NCI-H1417 treated with DMSO at 0.1 percent for 48 hours (cell line): ENCODE measurements at regions not wholly inside any gene's neighbourhood (a gene's known extent, or its start where the extent isn't known, plus 50 kb on each side); places are given as distances from the start of the nearest gene placed in this dataset.
"Not testable (repeated sequence)": the region's sequence is repeated elsewhere in the genome, so short reads cannot be mapped to it uniquely, and the experiment has no call there.

ENCODE experiments used
- DNase-seq: peaks from one replicate; lab custom pipeline; 2025; lab: John Stamatoyannopoulos, UW

GRCh38 chr10:62658516-62658915 lies 146.0 kb upstream of the ADO start:
- DNase-seq, result no peak

- no peak for DNase-seq
These were observed 143.4 kb upstream of the ADO start for GRCh38 chr10:62661143-62661542.

GRCh38 chr10:62662486-62662885 lies 142.0 kb upstream of the ADO start:
- DNase-seq, result no peak

DNA sequence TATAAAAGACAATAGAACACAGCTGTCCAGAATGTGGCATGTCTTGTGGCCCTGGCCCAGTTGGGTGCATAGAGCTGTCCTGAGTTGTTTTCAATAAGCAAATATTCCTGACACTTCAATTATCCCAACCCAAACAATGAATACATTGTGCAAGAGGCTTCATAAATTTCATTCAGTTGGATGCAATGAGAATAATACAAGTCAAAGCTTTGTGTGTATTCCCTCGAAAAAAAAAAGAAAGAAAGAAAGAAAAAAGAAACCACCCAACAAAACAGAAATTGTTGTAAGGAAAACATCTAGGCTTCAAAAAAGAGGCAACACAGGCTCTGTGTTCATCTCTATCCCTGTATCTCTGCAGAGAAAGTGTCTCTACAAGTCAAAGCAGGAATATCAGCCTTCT lies 138.7 kb upstream of the ADO start:
- DNase-seq, result no peak

- DNase-seq, result no peak
These were observed 138.2 kb upstream of the ADO start for GRCh38 chr10:62666275-62666674.

DNA sequence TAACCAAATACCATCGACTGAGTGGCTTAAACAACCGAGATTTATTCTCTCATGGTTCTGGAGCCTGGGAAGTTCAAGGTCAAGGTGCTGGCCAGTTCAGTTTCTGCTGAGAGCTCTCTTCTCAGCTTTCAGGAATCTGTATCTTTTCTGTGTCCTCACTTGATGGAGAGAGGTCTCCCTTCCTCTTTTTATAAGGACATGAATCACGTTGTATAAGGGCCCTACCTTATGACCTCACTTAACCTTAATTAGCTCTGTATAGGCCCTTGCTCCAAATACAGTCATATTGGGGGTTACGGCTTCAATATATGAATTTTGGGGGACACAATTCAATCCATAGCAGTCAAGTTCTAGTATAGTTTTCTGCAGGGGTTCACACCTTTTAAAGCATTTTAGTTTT lies 135.2 kb upstream of the ADO start:
- no peak for DNase-seq

DNA sequence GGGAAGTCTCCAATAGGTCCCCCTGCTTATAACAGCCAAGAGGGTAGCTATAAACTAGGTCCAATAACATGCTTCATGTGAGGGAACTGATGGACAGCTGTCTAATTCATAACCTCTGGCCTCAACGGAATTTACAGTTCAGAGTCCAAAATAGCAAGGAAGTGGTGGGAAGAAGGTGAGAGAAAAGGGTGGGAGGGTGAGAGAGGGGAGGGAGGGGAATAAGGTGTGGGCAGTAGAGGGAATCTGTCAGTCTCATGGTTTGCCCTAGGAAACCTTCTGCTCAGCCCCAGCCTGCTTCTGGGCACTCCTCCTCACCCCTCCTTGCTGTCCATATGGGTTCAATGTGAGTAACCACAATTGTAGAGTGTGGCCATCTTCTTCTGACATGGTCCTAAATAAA lies 133.4 kb upstream of the ADO start:
- no peak for DNase-seq

DNA sequence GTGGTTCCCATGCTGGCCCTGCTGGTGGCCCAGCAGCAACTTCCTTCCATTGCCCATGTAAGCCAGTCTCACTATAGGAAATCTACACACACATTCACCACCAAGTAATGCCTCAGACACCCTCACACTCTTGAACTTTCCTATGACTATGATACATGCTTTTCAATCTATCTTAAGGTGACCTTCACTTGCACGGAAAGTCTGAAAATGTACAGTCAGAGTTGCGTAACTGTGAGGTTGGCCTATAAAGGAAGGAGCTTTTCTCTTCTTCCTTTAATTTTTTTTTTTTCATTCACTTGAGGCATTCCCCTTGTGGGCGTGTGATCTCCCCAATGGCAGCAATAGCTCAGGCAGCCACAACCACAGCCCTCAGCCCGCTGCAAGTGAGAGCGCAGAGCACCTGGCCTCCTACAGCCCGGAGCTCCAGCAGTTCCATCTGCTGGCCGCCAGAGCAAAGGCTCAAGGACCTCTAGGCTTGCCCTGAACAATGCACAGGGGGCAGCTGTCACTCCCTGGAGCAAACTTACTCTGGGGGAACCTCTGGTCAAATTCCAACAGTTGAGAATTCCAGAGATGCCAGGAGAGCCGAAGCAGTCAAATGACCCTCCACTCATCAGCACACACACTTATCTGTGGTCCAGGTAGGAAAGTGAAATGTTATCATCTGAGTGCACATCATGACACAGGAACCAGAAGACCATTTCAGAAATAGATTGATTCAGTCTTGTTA lies 123.1 kb upstream of the ADO start:
- no peak for DNase-seq

DNA sequence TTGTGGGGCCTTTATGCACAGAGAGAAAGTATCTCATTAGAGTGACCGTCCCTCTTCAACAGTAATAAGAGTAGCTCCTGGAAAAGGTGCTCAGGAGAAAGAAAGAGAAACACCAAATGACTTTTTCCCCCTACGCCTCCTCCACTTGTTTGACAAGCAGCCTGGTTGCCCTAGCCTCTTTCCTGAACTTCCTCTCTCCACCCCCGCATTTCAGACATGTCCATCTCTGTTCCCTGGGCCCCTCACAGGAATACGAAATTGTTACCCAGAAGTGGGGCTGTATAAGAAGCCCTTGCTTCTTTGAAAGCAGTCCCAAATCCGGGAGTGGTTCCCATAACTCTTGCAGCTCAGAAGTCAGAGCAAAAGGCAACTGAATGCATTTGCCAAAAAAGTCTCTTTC lies 119.6 kb upstream of the ADO start:
- DNase-seq, result no peak

DNA sequence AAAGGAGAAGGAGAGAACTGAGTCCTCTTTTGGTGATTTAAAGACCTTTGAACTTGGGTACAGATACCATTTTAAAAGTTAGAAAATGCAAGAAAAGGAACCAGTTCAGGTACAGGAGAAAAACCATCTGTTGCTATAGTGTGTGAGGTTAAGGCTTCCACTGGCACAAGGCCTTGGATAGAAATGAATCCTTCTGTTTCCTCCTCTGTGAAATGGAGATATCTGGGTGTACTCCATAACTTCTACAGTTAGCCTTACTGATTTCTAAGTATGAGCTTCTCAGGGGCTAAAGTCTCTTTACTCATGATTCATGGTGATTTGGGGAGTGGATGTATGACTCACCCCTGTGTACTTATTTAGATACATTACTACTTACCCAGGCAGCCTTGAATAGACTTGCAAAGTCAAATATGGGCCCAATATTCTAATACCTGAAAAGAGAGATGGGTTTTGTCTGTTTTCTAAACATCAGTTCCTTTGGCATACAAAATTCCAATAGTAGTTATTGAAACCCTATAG lies 117.2 kb upstream of the ADO start:
- no peak for DNase-seq

- no peak for DNase-seq
These were observed 115.4 kb upstream of the ADO start for GRCh38 chr10:62688971-62689700.

DNA sequence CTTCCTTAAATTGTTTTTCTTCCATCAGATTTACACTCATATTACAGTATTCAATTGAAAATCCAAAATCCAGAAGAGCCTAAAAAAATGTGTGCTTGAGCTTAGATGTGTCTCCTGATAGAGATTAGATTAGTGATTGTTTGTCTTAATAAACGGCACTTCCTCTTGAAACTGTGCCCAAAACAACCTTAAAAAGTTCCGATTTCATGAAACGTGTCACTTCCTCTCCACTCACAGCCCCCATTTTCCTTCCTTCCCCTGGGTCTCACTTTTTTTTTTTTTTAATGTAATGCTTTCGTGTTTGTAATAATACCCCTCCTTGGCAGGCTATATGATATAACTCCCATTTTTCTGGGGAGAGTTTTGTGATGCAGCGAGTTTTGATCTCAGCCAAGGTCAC lies 114.8 kb upstream of the ADO start:
- no peak for DNase-seq

GRCh38 chr10:62690703-62691102 lies 113.8 kb upstream of the ADO start:
- DNase-seq, result no peak

GRCh38 chr10:62691336-62691735 lies 113.2 kb upstream of the ADO start:
- no peak for DNase-seq

DNA sequence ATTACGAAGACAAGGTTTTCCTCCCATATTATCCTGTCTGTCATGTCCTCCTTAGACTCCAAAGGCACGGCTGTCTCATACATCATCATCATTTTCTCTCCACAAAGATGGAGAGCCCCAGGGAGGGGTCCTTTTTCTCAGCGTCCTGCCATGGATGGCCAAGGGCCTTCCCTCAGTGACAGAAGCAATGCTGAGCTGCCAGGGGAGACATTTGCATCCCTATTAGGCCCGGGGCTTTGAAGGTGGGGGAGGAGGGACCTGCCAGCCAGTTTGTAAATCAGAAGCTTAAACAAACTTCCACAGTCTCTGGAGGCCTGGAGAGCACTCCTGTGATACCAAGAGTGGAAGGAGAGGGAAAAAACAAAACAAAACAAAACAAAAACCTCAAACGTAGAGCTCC lies 112.4 kb upstream of the ADO start:
- DNase-seq, result no peak

DNA sequence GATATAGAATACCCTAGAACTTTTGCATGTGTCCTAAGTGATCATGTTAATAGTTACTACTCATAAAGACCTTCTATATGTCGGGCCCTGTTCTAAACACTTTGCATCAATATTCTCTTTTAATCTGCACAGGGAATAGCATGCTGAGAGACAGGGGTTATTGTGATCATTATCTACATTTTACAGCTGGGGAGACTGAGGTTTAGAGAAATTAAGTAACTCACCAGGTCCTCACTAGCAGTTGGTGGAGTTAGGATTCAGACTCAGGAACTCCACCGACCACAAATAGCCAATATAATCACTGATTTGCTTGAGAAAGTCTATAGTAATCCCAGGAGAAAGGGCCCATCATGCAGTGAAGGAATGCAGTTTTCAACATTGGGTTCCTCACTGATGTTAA lies 111.2 kb upstream of the ADO start:
- DNase-seq, result no peak

DNA sequence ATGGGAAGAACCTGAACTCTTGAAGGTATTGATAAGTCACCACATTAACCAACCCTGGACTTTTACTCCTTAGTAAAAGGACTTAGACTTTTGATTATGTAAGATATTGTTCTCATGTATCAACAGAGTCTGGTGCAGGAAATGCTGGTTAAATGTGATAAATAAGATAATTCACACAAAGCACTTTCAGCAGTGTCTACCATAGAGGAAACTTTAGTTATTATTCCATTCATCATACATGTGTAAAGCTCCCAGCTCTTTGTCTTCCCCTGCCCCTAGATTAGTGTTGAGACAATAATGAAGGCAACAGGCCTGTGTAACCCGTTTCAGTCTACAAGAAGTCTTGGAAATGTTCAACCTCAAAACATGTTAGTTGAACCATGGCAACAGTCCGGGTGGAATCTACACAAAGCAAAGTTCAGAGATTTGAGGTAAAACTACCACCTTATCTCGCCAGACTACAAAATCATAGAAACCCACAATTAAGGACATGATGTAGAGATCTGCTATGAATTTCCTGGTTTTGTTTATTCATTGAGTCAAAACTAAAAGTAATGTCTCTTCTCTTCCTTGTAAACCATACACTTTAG lies 109.9 kb upstream of the ADO start:
- no peak for DNase-seq

DNA sequence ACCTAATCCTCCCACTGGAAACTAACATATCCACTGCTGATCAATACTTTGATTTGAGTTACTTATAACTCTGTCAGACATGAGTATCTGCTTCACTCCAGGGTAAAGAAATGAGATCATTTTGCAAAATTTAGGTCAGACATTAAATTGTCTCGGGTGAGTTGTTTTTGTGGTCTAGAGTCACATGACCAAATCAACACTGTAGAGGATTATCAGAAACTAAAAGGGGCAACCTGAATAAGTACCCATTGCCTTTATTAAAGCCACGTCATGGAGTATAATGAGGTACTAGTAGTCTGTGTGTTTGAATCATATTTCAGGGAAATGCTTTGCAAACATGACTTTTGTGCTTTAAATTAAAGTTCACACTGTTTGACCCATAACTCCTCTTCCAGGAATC lies 107.7 kb upstream of the ADO start:
- DNase-seq, result no peak

GRCh38 chr10:62699148-62699547 lies 105.4 kb upstream of the ADO start:
- no peak for DNase-seq

GRCh38 chr10:62704121-62704520 lies 100.4 kb upstream of the ADO start:
- not testable (repeated sequence) for DNase-seq

GRCh38 chr10:62705789-62706188 lies 98.7 kb upstream of the ADO start:
- no peak for DNase-seq

DNA sequence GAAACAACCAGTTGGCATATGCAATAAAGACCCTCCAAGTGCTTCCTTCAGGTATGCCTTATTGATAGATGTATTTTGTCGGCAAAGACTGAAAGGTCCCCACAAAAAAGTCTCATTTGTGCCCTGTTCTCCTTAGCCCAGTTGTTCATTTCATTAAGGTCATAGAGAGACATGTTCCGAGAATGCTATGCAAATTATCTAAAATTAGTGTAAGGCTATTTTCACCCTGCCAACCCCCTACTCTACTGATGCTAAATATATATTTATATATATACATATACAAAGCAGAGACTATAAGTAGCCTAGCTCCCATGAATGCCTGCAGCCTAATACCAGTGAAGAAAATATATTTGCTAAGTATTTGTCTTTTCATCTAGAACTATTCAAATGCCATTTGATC lies 96.7 kb upstream of the ADO start:
- no peak for DNase-seq

- DNase-seq, result no peak
These were observed 96.0 kb upstream of the ADO start for GRCh38 chr10:62708569-62708968.
